Cardiac muscle cell (in vitro differentiated cells and primary cell): ENCODE measurements at regions not wholly inside any gene's neighbourhood (a gene's known extent, or its start where the extent isn't known, plus 50 kb on each side); places are given as distances from the start of the nearest gene placed in this dataset.

ENCODE experiments used
- DNase-seq, 2 donors: peaks; one replicate each; pipeline versions ENCODE4 v3.0.0 to v3.0.0-alpha.2; 2010 to 2017; ENCODE audit warnings: low read depth in 1 of 2, low spot score in 1 of 2
- H3K27ac ChIP-seq: fragments of 200-600 bp; sonication (generic); 2 replicates; pipeline ENCODE4 v1.5.1; 2016
- H3K27me3 ChIP-seq: fragments of 200-600 bp; sonication (generic); 2 replicates; pipeline ENCODE4 v1.6.0; 2016; ENCODE audit warnings: control low read depth
- H3K36me3 ChIP-seq: fragments of 200-600 bp; sonication (generic); 2 replicates; pipeline ENCODE4 v1.5.1; 2016; ENCODE audit warnings: control low read depth
- H3K4me1 ChIP-seq: fragments of 200-600 bp; sonication (generic); 2 replicates; pipeline ENCODE4 v1.8.1; 2017; ENCODE audit warnings: low read depth, mild to moderate bottlenecking, mixed run types
- H3K4me3 ChIP-seq: fragments of 200-600 bp; sonication (generic); 2 replicates; pipeline ENCODE4 v1.5.1; 2016; ENCODE audit warnings: mild to moderate bottlenecking
- H3K9me3 ChIP-seq: fragments of 200-600 bp; sonication (generic); 2 replicates; pipeline ENCODE4 v1.5.1; 2017; ENCODE audit warnings: low read depth, mild to moderate bottlenecking, control low read depth
- CTCF ChIP-seq: IDR thresholded peaks from 2 replicates; pipeline ENCODE4 v1.5.1; 2012; ENCODE audit warnings: low read depth, mild to moderate bottlenecking, low read length

GRCh38 chrX:98331407-98331806 lies 1447.7 kb downstream of the RPA4 start:
- no peak for TF ChIP-seq CTCF
- DNase-seq, result no peak
- Histone ChIP-seq H3K36me3 (no peaks in the 10 kb centered on the region), H3K27ac (no peak overlapping the region), H3K27me3 (no peaks in the 10 kb centered on the region), H3K4me1 (no peaks in the 10 kb centered on the region), H3K9me3 (no peaks in the 10 kb centered on the region), H3K4me3 (no peak overlapping the region)

GRCh38 chrX:98338544-98338943 lies 1454.8 kb downstream of the RPA4 start:
- no peak for DNase-seq
- Histone ChIP-seq H3K36me3 (no peaks in the 10 kb centered on the region), H3K4me3 (no peak overlapping the region), H3K9me3 (no peaks in the 10 kb centered on the region), H3K27me3 (no peaks in the 10 kb centered on the region), H3K4me1 (no peaks in the 10 kb centered on the region), H3K27ac (no peak overlapping the region)
- no peak for TF ChIP-seq CTCF

GRCh38 chrX:98350940-98351339 lies 1467.2 kb downstream of the RPA4 start:
- no peak for DNase-seq
- H3K27ac ChIP-seq, result no peak overlapping the region
- H3K4me1 ChIP-seq, result no peaks in the 10 kb centered on the region
- no peaks in the 10 kb centered on the region for H3K9me3 ChIP-seq
- no peaks in the 10 kb centered on the region for H3K36me3 ChIP-seq
- TF ChIP-seq CTCF, result no peak
- H3K27me3 ChIP-seq, result no peaks in the 10 kb centered on the region
- no peak overlapping the region for H3K4me3 ChIP-seq

GRCh38 chrX:98357146-98357545 lies 1473.4 kb downstream of the RPA4 start:
- H3K9me3 ChIP-seq, result no peaks in the 10 kb centered on the region
- H3K27ac ChIP-seq, result no peak overlapping the region
- TF ChIP-seq CTCF, result no peak
- H3K27me3 ChIP-seq, result no peaks in the 10 kb centered on the region
- H3K4me1 ChIP-seq, result no peaks in the 10 kb centered on the region
- no peak for DNase-seq
- no peaks in the 10 kb centered on the region for H3K36me3 ChIP-seq
- H3K4me3 ChIP-seq, result no peak overlapping the region

GRCh38 chrX:98362630-98363029 lies 1478.9 kb downstream of the RPA4 start:
- no peak overlapping the region for H3K4me3 ChIP-seq
- no peaks in the 10 kb centered on the region for H3K4me1 ChIP-seq
- TF ChIP-seq CTCF, result no peak
- no peaks in the 10 kb centered on the region for H3K27me3 ChIP-seq
- H3K27ac ChIP-seq, result no peak overlapping the region
- no peaks in the 10 kb centered on the region for H3K9me3 ChIP-seq
- no peaks in the 10 kb centered on the region for H3K36me3 ChIP-seq
- no peak for DNase-seq

- H3K4me3 ChIP-seq, result no peak overlapping the region
- TF ChIP-seq CTCF, result no peak
- H3K4me1 ChIP-seq, result no peaks in the 10 kb centered on the region
- DNase-seq, result no peak
- H3K27me3 ChIP-seq, result no peaks in the 10 kb centered on the region
- H3K27ac ChIP-seq, result no peak overlapping the region
- H3K36me3 ChIP-seq, result no peaks in the 10 kb centered on the region
- H3K9me3 ChIP-seq, result no peaks in the 10 kb centered on the region
Observed at GRCh38 chrX:98371994-98372393, 1488.3 kb downstream of the RPA4 start.
